ENCODE measurements at regions not wholly inside any gene's neighbourhood (a gene's known extent, or its start where the extent isn't known, plus 50 kb on each side); places are given as distances from the start of the nearest gene placed in this dataset.

- no peak overlapping the region for H3K27ac ChIP-seq
- H3K4me3 ChIP-seq = no peak overlapping the region
These were observed 103.7 kb upstream of the CD96 start for GRCh38 chr3:111438283-111438682.

- Histone ChIP-seq H3K4me3 (no peak overlapping the region), H3K27ac (no peak overlapping the region)
These were observed 87.4 kb upstream of the CD96 start for GRCh38 chr3:111454551-111454950.

- no peak overlapping the region for H3K4me3 ChIP-seq
- no peak overlapping the region for H3K27ac ChIP-seq
These were observed 76.8 kb upstream of the CD96 start for GRCh38 chr3:111465081-111465670.

GRCh38 chr3:111470032-111470431 lies 72.0 kb upstream of the CD96 start:
- H3K27ac ChIP-seq = no peak overlapping the region
- H3K4me3 ChIP-seq = no peak overlapping the region

- Histone ChIP-seq H3K27ac (no peak overlapping the region), H3K4me3 (no peak overlapping the region)
These were observed 70.2 kb upstream of the CD96 start for GRCh38 chr3:111471831-111472230.

- H3K27ac ChIP-seq = no peak overlapping the region
- no peak overlapping the region for H3K4me3 ChIP-seq
These were observed 69.4 kb upstream of the CD96 start for GRCh38 chr3:111472556-111472955.

GRCh38 chr3:111473550-111473949 lies 68.4 kb upstream of the CD96 start:
- H3K4me3 ChIP-seq = no peak overlapping the region

GRCh38 chr3:111476701-111477100 lies 65.3 kb upstream of the CD96 start:
- Histone ChIP-seq H3K4me3 (no peak overlapping the region), H3K27ac (no peak overlapping the region)

More at GRCh38 chr3:111473550-111473949, 68.4 kb upstream of the CD96 start:
- no peak overlapping the region for H3K27ac ChIP-seq

GRCh38 chr3:111480091-111480490 lies 61.9 kb upstream of the CD96 start:
- no peak overlapping the region for H3K4me3 ChIP-seq
- no peak overlapping the region for H3K27ac ChIP-seq

GRCh38 chr3:111481551-111481950 lies 60.4 kb upstream of the CD96 start:
- Histone ChIP-seq H3K4me3 (no peak overlapping the region), H3K27ac (no peak overlapping the region)

GRCh38 chr3:111482574-111482973 lies 59.4 kb upstream of the CD96 start:
- no peak overlapping the region for H3K4me3 ChIP-seq
- no peak overlapping the region for H3K27ac ChIP-seq

- no peak overlapping the region for H3K4me3 ChIP-seq
- no peak overlapping the region for H3K27ac ChIP-seq
These were observed 56.9 kb upstream of the CD96 start for GRCh38 chr3:111485086-111485485.

Data from skin epidermis (tissue), 12 donors.